Dermis blood vessel endothelial cell (primary cell): ENCODE measurements at regions not wholly inside any gene's neighbourhood (a gene's known extent, or its start where the extent isn't known, plus 50 kb on each side); places are given as distances from the start of the nearest gene placed in this dataset.

Experiments
- DNase-seq: peaks from one replicate; pipeline ENCODE4 v3.0.0; 2010

DNA sequence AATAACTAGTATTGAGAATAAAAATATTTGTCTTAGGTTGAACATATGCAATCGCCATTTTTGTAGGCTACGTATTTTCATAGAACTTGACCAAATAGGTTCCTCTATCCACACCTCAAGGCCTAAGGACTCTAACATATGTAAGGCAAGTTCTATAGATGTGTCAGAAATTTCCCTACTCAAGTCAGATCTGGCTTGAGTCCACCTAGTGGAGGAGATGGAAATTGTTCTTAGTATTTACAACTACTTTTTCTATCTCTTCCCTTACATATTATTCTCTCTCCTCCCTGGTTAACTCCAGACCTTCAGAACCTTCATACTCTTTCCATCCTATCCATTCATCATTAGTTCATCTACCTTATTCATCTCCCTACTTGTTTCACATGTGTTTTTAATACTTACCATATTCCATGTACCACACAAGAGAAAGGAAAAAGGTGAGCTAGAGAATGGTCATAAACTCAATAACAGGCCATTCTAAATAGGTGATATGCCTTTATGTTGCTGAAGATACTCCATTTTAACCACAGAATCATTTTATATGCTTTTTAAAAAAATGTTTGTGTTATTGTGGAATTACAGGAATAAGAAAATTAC, 174.5 kb upstream of the HDAC9 start:
- peak; percentile 70 for DNase-seq

- DNase-seq: no peak
These were observed 165.0 kb upstream of the HDAC9 start for GRCh38 chr7:18330548-18330947.

- no peak for DNase-seq
These were observed 158.9 kb upstream of the HDAC9 start for GRCh38 chr7:18336626-18337025.

- DNase-seq: no peak
These were observed 158.3 kb upstream of the HDAC9 start for GRCh38 chr7:18337048-18337809.

GRCh38 chr7:18338910-18339523, 156.5 kb upstream of the HDAC9 start:
- DNase-seq: no peak

GRCh38 chr7:18341756-18342155, 153.8 kb upstream of the HDAC9 start:
- no peak for DNase-seq

DNA sequence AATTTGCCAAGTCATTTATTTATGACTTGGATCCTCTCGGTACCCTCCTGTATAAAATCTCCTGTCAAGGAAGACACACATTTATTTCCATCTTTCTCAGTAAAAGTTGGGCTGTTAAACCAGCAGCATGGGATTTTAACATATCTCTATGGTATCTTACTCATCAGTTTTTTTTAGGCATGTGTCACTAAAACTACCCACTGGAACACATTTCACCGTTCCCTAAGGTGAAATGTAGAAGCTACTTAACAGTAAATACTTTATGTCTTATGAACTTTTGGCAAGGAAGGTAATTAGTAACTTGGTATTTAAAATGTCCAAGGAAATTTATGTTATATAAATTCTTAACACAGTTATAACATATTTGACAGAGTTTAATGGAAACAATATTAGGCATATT, 152.5 kb upstream of the HDAC9 start:
- DNase-seq: no peak

GRCh38 chr7:18344536-18344935, 151.0 kb upstream of the HDAC9 start:
- no peak for DNase-seq

- DNase-seq: peak; percentile 64
These were observed 149.8 kb upstream of the HDAC9 start for GRCh38 chr7:18345641-18346234.

DNA sequence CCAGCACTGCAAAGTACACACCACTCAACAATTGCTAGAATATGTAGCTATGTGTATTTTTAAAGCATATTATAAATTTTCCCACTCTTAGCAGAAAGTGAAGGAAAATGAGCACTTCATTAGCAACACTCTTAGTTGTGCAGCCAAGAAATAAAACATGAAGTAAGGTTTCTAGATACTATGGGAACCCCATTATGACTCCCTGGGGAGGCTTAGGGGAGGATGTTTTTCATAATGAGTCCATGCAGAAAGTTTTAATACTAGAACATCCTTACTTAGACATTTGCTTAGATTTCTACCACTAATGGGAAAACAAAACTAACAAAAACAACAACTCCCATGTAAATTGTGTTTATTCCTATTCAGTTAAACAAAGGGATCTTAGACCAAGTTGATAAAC, 148.4 kb upstream of the HDAC9 start:
- DNase-seq: no peak

DNA sequence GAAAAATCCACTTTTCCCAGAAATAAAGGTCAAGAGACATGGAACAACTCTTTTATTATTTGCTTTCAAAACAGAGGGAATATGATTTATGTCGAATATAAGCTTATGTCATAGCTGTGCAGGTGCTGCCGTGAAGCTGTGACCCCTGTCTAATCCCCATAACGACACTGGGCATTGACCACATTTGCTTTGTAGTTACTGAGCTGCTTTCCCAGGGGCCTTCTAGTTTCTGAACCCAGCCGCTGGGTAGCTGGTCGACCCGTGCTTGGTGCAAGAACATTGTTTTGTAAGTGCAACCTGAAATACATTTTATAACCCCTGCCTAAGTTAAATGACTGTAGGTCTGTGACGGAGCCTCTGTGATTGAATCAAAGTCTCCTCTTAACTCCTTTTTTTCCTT, 144.9 kb upstream of the HDAC9 start:
- no peak for DNase-seq

- DNase-seq: peak; percentile 81
These were observed 143.0 kb upstream of the HDAC9 start for GRCh38 chr7:18352339-18353255.

DNA sequence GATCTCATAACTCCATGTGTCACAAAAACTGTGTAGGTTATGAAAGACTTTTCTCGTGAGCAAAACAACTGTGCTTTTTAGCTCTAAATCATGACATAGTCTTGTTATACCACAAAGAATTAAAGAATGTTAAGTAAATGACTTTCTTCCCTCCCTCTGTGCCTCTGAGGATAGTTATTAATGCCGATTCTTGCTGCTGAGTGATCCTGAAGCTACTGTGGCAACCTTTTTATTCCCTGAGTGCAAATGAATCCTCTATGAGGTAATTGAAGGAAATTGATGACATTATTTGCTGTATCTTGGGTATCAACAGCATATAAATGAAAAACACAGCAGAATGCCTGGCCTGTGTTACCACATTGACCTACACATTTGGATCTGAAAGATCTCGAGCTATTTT, 142.2 kb upstream of the HDAC9 start:
- no peak for DNase-seq

DNA sequence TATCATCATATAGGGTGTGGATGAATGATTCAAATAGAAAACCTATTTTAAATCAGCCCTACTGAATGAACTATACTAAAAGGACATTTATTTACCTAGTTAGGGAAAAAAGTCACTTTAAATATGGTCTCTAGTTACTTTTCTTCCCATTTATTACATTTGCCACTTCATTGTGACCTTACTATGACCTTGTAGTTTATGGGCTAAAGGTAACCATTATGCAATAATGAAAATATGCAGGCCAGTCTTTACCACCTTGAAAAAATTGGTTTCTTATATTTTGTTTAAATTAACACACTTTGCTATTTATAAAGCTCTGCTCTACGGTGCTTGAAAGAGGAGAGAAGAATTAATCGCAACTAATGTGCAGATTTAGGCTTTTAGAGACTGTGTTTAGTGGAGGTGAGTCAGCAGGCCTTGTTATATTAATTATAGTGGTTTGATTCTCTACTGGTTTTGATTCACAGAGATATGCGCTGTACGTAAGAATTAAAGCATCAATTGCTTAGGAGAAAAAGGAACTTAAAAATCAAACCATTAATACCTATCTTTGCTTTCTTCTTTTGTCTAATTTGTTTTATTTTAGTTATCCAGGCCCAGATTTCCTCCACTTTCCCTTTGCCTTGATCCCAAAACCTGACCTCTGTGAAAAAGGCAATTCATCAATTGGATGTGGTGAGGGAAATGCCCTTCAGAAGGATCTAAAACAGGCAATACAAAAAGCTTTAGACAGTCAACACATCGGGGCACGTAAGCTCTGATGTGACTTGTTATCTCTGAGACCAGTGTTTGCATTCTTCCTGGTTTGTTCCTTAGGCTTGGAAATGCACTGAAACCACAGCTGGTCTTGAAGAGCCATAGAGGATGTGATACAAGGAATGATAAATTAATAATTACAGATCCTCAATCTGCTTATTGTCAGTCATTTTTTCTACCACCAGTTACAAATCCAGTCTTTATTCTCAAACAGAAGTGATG, 141.2 kb upstream of the HDAC9 start:
- DNase-seq: no peak

- DNase-seq: peak; percentile 53
These were observed 139.3 kb upstream of the HDAC9 start for GRCh38 chr7:18356191-18356645.

DNA sequence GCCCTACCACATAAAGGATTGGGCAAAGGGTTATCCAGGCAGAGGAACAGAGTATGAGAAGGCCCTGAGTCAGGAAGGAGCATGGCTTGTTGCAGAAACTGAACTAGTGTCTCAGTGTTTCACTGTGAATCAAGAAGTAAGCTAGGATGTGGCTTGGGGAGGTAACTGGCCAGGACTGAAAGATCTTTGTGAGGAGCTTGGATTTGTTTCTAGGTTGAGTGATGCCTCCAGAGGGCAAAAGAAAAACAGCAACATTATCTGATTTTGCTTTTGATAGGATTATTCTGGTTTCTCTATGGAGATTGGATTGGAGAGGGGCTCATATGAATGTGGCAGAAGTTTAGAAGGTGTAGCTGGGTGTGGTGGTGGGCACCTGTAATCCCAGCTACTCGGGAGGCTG, 137.9 kb upstream of the HDAC9 start:
- peak; percentile 15 for DNase-seq

GRCh38 chr7:18361756-18362155, 133.8 kb upstream of the HDAC9 start:
- DNase-seq: no peak

DNA sequence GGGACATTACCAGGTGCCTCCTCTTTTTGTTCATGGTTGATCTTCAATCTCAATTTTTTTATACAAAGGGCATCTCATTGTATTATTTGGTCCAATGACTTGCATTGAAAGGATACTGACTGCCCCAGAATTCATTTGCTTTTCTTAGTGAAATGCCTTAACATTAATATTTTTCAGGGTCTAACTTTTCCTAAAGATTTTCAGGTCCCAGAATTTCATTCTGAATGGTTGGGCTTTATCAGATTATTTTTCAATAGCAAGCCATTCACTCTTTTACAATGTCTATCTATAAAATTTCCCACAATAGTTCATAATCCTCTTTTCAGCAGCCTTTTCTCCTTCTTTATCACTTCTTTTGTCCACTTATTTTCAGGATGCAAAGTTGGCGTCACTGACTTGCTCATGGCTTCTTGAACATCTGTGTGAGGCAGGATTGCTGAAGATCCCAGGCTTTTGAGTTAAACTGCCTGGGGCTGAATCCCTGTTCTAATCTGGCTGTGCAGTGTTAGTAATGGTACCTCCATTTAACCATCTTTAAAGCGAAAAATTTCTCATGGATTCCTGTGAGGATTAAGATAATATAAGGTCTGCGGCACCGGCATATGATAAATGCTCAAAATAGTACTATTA, 131.7 kb upstream of the HDAC9 start:
- no peak for DNase-seq

DNA sequence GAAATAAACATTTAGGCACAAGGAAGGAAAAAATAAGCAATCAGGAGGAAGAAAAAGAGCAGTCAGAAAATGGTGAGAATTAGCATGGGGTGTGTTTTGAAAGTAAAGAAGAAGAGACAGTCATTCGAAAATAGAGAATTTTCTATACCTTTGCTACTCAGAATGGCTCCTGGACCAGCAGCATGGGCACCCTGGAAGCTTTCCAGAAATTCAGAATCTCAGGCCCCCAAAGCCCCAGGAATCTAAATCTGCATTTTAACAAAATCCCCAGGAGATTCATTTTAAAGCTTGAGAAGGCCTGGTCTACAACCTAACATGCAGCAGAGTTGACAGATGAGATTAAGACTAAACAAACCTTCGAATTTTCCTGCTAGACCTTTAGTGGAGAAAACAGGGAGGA, 131.2 kb upstream of the HDAC9 start:
- no peak for DNase-seq

DNA sequence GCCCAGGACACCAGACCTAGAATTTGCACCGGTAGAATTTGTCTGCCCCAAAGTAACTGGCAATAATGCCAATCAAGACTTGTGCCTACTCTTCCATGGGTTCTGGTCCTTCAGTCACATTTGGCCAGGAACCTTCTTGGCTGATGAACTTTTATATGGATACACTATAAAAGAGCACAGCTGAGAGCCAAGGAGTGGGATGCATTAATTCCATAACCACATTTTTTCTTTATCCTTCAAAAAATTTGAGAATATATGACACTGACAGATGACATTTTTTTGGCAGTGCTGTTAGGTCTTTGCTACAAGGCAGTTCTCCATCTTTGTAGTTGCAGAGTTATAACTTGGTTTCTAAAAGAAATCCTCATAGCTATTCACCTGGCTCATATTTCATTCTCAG, 129.2 kb upstream of the HDAC9 start:
- no peak for DNase-seq

DNA sequence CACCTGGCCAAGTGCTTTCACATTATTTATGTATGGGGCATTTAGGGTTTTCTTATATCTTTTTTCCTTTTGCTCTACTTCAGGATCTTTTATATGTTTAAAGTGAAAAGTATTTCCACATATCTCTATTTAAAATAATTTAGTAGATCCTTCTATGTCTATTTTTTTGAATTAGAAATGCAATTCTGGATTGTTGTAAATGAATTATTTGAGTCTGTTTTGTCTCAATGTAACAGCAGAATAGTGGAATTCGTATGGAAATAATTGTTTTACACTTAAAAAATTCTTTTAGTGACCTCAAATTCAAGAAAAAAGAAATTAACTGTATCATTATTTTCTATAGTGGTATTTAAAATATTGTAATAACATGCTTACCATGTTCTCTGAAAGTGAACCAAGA, 126.5 kb upstream of the HDAC9 start:
- no peak for DNase-seq
